ENCODE measurements at regions not wholly inside any gene's neighbourhood (a gene's known extent, or its start where the extent isn't known, plus 50 kb on each side); places are given as distances from the start of the nearest gene placed in this dataset.

DNA sequence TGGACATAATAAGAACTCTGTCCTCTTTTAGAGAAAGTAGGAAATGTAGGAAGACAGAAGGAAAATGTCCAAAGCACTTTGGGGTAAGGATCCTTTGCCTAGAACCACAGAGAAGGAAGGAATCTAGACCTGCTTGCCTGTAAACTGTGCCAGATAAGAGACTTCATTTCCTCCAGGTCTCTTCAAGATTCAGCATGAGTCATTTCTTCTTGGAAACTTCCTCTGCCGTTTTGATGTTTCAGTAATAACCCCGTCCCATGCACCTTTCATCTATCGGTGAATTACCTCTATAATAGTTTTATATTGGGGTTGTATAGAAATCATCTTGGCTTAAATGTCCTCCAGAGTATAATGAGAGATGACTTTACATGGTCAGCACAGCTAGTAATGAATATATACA lies 63.2 kb upstream of the LRATD1 start:
- H3K36me3 Mint-ChIP-seq (ENCODE audit: insufficient read depth in 1 of 3, low read depth in 3 of 3): no peaks in the 10 kb centered on the region
- H2AK5ac ChIP-seq (ENCODE audit: insufficient read length, low read length): no peak overlapping the region
- no peak overlapping the region for H3K18ac ChIP-seq (ENCODE audit: insufficient read length, low read depth, low read length)
- H2BK15ac ChIP-seq (ENCODE audit: low read depth, low read length): no peak overlapping the region
- H3T11ph ChIP-seq (ENCODE audit: low read length): no peak overlapping the region
- no peaks in the 10 kb centered on the region for H3K79me2 ChIP-seq (ENCODE audit: insufficient read depth, low read length)
- no peaks in the 10 kb centered on the region for H3K79me1 ChIP-seq (ENCODE audit: insufficient read depth, low read depth, low read length, poor library complexity, severe bottlenecking)
- TF ChIP-seq, protein P1, sequence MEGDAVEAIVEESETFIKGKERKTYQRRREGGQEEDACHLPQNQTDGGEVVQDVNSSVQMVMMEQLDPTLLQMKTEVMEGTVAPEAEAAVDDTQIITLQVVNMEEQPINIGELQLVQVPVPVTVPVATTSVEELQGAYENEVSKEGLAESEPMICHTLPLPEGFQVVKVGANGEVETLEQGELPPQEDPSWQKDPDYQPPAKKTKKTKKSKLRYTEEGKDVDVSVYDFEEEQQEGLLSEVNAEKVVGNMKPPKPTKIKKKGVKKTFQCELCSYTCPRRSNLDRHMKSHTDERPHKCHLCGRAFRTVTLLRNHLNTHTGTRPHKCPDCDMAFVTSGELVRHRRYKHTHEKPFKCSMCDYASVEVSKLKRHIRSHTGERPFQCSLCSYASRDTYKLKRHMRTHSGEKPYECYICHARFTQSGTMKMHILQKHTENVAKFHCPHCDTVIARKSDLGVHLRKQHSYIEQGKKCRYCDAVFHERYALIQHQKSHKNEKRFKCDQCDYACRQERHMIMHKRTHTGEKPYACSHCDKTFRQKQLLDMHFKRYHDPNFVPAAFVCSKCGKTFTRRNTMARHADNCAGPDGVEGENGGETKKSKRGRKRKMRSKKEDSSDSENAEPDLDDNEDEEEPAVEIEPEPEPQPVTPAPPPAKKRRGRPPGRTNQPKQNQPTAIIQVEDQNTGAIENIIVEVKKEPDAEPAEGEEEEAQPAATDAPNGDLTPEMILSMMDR (conservative IDR thresholded peaks at IDR 0.05): no peak
- no peak overlapping the region for H4K91ac ChIP-seq (ENCODE audit: insufficient read length, low read depth, low read length)
- H3K4ac ChIP-seq (ENCODE audit: low read depth, low read length): no peak overlapping the region
- H3K23me2 ChIP-seq (ENCODE audit: insufficient read length, low read depth, low read length, poor library complexity, severe bottlenecking): no peaks in the 10 kb centered on the region
- H4K20me1 ChIP-seq (ENCODE audit: control insufficient read depth, insufficient read depth, insufficient read length): no peaks in the 10 kb centered on the region
- H3K27ac Mint-ChIP-seq: no peak overlapping the region
- H4K5ac ChIP-seq (ENCODE audit: insufficient read length, low read depth, low read length): no peak overlapping the region
- H3K27me3 ChIP-seq (ENCODE audit: insufficient read depth, low read length): no peaks in the 10 kb centered on the region
- no peak overlapping the region for H3K56ac ChIP-seq (ENCODE audit: insufficient read length, low read depth, low read length)
- no peak overlapping the region for H2BK120ac ChIP-seq (ENCODE audit: low read depth, low read length, poor library complexity, severe bottlenecking)
- no peaks in the 10 kb centered on the region for H3K4me1 Mint-ChIP-seq
- H3K9me3 ChIP-seq (ENCODE audit: control insufficient read depth, low read depth, low read length): no peaks in the 10 kb centered on the region
- H4K8ac ChIP-seq (replicated peaks; ENCODE audit: insufficient read length, low read depth, low read length): no peak overlapping the region
- peaks cover 2% of the 10 kb centered on the region for H3K27me3 Mint-ChIP-seq (ENCODE audit: low read depth)
- H2BK12ac ChIP-seq (ENCODE audit: insufficient read length, low read depth, low read length): no peak overlapping the region
- no peak for DNase-seq
- no peak overlapping the region for H3K4me2 ChIP-seq (ENCODE audit: insufficient read depth, insufficient read length, low read length)
- H2AFZ ChIP-seq (ENCODE audit: low read length): no peak overlapping the region
- no peaks in the 10 kb centered on the region for H3K9me3 Mint-ChIP-seq
- no peak overlapping the region for H3K4me3 Mint-ChIP-seq
- no peak overlapping the region for H3K14ac ChIP-seq (ENCODE audit: insufficient read depth, low read length)
- no peak overlapping the region for H3K23ac ChIP-seq (ENCODE audit: insufficient read length, low read depth, low read length)
- no peak overlapping the region for H3K9ac ChIP-seq (ENCODE audit: extremely low read depth, insufficient read length, low read length)
- no peak overlapping the region for H2BK20ac ChIP-seq (ENCODE audit: low read depth, low read length, poor library complexity, severe bottlenecking)
- no peaks in the 10 kb centered on the region for H3K4me1 ChIP-seq (ENCODE audit: insufficient read depth, low read length)
- H3K27ac ChIP-seq (ENCODE audit: insufficient read length, low read depth, low read length): no peak overlapping the region
- no peak overlapping the region for H2BK5ac ChIP-seq (ENCODE audit: insufficient read length, low read length)
- no CpG with 5 or more reads among the region's 3 CpGs for WGBS (ENCODE audit: extremely low coverage, insufficient read length, low lambda C conversion rate)
